GM10248 (cell line): ENCODE measurements at regions not wholly inside any gene's neighbourhood (a gene's known extent, or its start where the extent isn't known, plus 50 kb on each side); places are given as distances from the start of the nearest gene placed in this dataset.

ENCODE experiments used
- CTCF ChIA-PET: fragments of 300-600 bp; sonication (Branson Sonifier 250); formaldehyde crosslinking; extraction: SDS; loops from one replicate; lab custom pipeline; 2021; ENCODE audit warnings: antibody characterized with exemption; lab: Yijun Ruan, JAX
- POLR2A ChIA-PET: fragments of 350-650 bp; sonication (Branson Sonifier 250); formaldehyde crosslinking; extraction: SDS; loops from one replicate; lab custom pipeline; 2020; ENCODE audit warnings: antibody characterized with exemption; lab: Yijun Ruan, JAX
- DNase-seq: peaks from one replicate; pipeline ENCODE4 v3.0.0; 2012; ENCODE audit errors: extremely low spot score
- CTCF ChIP-seq: IDR thresholded peaks from 2 replicates; pipeline ENCODE4 v1.5.1; 2012; ENCODE audit warnings: mild to moderate bottlenecking, low read depth; ENCODE audit errors: extremely low read depth, missing control alignments, control extremely low read depth

GRCh38 chr22:26983311-26983710 is 325.9 kb downstream of the MIAT start:
- ChIA-PET CTCF (no interaction called here), POLR2A (no interaction called here)
- no peak for DNase-seq
- TF ChIP-seq CTCF, result no peak

GRCh38 chr22:26985206-26985605 is 327.8 kb downstream of the MIAT start:
- CTCF ChIA-PET, result no interaction called here
- TF ChIP-seq CTCF, result no peak
- no peak for DNase-seq
- POLR2A ChIA-PET, result no interaction called here

- no peak for TF ChIP-seq CTCF
- ChIA-PET CTCF (no interaction called here), POLR2A (no interaction called here)
- no peak for DNase-seq
These were observed 328.8 kb downstream of the MIAT start for GRCh38 chr22:26985931-26986782.

GRCh38 chr22:26986884-26987283 is 329.5 kb downstream of the MIAT start:
- ChIA-PET CTCF (no interaction called here), POLR2A (no interaction called here)
- no peak for DNase-seq
- no peak for TF ChIP-seq CTCF

GRCh38 chr22:26990503-26991189 is 333.3 kb downstream of the MIAT start:
- DNase-seq, result no peak
- no peak for TF ChIP-seq CTCF
- ChIA-PET POLR2A (no interaction called here), CTCF (no interaction called here)

- POLR2A ChIA-PET, result no interaction called here
- DNase-seq, result no peak
- no peak for TF ChIP-seq CTCF
- CTCF ChIA-PET, result no interaction called here
These were observed 335.2 kb downstream of the MIAT start for GRCh38 chr22:26992556-26992955.
